ENCODE measurements at regions not wholly inside any gene's neighbourhood (a gene's known extent, or its start where the extent isn't known, plus 50 kb on each side); places are given as distances from the start of the nearest gene placed in this dataset.

DNA sequence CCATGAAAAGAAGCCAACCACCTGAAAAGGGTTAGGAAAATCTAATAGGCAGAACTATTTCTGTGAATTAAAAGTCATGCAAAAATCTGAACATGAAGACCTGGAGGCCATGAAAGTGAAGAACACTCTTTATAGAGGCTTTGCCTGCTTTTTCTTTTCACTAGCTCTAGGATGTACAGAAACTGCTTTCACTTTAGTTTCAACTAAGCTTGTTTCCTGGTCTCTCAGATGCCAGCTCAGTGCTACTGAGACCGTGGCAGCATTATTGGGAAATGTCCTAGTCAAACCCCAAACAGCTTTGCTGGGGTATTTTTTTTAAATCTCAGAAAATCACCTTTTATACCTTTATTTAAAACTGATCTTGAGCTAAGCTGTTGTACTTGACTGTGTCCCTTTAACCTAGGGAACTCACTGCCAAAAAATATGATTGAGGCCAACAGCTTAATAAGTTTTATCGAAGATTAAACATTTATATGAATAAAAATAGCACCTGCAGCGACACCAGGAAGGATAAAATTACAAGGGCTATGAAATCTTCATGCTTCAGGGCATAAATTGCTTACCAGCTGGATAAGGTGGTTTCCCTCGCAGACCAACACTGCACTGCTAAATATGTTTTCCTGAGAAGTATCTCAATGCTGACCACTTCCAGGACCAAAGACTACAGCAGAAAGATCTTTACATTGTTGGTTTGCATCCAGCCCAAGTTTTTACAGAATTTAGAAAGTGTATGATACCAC, 621.8 kb upstream of the ZFHX3 start:
- DNase-seq, result no peak

DNA sequence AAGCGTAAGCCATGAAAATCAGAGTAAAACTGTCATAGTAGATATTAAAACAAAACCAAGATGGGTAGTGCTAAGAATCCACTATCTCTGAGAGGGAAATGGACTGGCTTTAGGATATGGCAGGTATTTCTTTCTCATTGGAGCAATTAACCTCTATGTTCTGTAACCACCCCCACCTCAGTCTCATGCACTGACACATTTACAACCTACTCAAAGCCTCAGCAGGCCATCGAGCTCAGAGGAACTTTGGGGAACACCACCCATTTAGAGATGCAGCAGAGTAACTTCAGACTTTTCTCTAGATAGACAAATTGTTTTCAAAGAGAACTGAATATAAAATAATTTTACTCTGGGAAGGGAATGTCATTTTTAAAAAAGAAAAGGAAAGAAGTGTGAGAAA, 615.8 kb upstream of the ZFHX3 start:
- no peak for DNase-seq

DNA sequence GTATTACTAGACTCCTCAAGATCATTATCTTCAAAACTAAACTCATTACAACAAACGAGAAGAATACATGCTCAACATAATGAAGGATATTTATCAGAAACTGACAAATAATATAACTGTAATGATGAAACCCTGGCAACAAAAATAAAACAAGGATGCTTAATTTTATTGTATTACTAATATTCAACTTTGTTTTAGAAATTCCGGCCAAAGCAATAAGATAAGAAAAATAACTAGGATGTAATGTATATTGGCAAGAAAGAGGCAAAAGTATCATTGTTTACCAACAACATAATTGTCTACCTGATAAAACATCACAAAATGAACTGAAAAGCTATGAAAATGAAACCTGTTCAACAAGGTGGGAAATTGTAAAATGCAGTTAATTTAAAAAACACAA, 588.3 kb upstream of the ZFHX3 start:
- DNase-seq, result no peak

DNA sequence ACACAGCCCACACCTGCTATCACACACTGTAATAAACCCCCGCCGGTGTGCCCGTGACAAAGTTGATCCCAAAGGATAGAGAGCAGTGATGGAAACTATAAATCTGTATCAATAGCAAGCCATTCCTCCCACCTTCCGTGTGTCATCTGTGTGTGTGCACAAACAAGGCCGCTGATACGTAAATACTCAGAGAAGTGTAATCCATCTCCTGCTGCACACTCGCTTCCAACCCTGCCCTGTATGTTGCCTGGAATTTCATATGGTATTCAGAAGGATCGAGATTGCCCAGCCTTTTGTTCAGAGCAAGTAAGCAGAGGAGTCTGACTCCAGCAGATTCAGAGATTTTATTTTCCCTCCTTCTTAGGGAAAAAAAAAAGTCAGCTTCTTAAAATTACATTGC, 581.1 kb upstream of the ZFHX3 start:
- DNase-seq, result no peak

DNA sequence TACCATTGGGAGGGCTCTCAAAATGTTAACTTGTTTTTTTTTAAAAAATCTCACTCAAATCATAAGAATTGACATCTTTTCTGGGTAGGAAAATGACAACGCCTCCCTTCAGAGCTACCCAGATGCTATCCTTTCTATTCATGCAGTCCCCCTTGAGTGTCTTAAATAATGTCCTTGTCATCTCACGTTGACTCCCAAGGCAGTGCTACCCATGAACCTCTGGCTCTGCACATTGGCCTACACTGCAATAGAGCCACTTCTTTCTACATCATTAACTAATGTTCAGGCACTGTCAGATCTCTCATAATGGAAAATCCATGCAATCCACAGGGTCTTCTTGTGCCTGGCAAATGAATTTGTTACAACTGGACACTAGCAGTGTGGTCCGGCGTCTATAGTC, 569.8 kb upstream of the ZFHX3 start:
- no peak for DNase-seq

DNA sequence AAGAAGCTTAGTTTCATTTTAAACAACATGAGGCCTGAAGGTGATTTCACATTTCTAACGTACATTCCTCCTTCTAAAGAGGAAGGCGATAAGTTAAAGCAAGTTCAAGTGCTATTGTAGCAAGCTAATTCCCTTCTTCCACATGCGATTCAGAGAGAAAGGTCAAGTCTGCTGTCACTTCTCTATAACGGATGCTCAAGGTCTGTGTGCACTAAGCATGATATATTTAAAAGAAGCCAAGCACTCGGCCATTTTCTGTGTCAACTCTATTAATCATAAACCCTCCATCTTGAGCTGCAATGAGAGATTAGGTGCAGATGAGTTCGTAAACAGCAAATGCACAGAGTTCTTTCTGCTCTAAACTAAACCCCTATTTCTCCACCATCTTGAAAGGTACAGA, 568.8 kb upstream of the ZFHX3 start:
- no peak for DNase-seq

DNA sequence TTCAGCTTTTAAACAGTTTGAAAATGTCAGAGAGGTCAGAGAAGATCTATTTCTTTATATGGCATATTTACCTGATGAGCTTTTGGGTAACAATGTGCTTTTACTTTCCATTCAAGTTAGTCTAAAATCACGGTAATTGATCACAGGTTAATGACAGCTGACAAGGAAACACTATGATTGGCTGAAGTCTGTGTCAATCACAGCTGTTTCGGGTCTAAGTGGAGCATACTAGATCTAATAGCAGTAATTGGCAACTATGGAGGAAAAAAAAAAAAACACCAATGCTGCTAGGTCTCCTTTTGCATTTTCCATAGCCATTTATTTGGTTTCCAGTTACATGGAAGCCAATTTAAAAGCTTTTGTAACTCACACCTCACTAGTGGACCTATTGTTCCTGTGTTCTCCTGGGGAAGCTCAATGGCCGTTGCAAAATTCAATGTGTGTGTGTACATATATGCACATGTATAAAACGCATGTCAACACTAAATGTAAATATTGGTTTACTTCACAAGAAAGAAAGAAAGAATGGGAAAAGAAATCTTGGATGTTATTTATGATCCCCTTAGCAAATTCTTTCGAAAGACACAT, 568.3 kb upstream of the ZFHX3 start:
- no peak for DNase-seq

- no peak for DNase-seq
These were observed 567.4 kb upstream of the ZFHX3 start for GRCh38 chr16:73615071-73615940.

GRCh38 chr16:73614131-73614530, 566.2 kb upstream of the ZFHX3 start:
- no peak for DNase-seq

DNA sequence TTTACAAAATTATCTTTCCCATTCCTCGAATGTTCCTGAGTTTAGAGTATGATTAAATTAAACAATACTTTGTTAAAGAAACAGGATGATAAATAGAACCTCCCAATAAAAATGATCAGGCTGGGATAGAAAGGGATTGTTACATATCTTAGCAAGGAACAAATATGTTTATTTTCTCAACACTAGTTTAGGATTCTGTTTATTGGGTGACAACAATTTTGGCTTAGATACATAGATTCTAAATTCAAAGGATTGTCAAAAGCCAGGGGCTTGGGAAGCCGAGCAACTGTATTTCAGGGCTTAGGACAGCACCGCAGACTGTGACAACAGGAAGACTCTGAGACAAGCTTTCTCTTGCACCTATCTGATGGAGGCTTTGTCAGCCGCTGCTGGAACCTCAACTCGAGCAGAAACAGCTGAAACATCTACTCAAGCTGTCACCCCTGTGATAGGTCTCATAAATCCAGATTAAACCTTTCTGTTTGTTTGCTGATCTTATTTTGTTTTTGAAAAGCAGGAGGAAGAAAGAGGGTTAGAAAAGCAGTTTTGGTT, 562.8 kb upstream of the ZFHX3 start:
- DNase-seq, result no peak

GRCh38 chr16:73610160-73610559, 562.2 kb upstream of the ZFHX3 start:
- no peak for DNase-seq

GRCh38 chr16:73608911-73609310, 561.0 kb upstream of the ZFHX3 start:
- no peak for DNase-seq

DNA sequence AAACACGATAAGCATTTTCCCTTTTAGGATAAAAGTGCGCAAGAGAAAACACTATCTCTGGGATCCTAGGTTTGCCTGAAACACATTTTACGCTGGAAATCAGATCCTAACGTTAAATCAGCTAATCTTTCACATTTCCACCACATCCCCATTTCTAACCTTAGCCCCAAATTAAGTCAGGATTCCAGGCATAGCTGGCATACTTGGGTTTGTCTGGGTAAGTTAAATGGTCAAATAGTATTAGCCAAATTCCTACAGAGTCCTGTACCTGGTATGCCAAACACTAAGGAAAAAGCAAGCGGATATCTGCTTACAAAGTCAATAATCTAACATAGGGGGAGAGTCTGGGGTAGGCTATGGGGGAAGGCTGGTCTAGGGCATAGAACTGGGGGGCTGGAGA, 557.4 kb upstream of the ZFHX3 start:
- DNase-seq, result no peak

GRCh38 chr16:73601911-73602310, 554.0 kb upstream of the ZFHX3 start:
- DNase-seq, result no peak

DNA sequence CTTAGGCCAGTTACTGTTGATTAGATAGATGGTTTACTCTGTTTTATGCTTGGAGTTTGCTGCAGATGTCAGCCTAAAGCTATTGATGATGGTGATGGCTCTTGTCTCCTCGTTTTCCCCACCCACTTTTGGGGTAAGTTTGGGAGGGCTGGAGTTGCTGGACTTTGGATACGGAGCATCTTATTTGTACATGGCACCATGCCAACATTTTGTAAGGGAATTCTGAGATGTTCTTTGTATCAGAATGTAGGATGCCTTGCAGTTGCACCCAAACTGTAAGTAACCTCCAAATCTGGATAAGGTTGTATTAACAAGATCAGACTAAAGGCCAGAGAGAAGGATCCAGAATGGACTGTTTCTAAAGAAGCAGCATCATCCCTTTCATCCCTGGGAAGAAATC, 551.9 kb upstream of the ZFHX3 start:
- DNase-seq, result no peak

- no peak for DNase-seq
These were observed 551.4 kb upstream of the ZFHX3 start for GRCh38 chr16:73599351-73599750.

DNA sequence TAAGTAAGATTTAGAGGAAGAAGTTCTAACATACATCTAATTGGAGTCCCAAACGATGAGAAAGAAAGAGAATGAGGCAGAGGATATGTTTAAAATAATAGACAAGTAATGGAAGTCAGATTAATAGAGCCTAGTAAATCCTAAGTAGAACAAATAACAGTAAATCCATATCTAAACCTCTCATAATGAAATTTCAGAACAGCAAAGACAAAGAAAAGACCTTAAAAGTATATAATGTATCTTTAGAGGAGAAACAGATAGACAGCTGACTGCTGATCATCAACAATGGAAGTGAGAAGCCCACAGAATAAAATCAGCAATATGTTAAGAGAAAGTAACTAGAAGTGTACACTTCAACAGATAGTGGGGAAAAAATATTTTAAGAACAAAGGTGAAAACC, 536.2 kb upstream of the ZFHX3 start:
- no peak for DNase-seq

- no peak for DNase-seq
These were observed 524.4 kb upstream of the ZFHX3 start for GRCh38 chr16:73572135-73572828.

DNA sequence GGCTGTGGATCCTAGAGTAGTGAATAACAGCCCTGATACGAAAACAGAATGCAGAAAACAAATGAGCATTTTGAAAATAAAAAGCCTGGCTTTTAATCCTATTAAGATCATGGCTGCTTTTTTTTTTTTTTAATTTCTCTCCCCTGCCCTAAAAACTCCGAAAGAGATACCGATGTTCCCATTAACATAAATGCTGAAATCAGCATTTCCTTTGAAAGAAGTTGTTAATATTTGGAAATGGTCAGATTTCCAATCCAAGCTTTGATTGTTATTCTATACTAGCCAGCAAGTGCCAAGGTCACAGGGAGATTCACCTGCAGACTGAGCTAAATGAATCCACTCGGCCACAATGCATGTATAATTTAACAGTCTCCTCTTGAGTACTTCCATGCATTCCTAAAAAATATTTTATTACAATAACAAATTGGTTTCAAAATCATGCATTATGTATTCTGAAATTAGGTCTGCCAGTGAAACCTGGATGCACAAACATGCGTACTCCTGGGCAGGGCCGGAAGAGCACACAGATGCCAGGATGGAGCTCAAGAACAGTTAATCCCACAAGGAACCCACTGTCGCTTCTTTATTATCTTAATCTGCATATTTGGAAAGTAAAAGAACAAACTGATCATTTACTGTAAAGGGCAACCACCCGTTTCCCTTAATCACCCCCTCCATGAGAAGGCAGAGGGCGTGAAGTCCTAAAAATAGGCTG, 521.5 kb upstream of the ZFHX3 start:
- DNase-seq, result no peak

DNA sequence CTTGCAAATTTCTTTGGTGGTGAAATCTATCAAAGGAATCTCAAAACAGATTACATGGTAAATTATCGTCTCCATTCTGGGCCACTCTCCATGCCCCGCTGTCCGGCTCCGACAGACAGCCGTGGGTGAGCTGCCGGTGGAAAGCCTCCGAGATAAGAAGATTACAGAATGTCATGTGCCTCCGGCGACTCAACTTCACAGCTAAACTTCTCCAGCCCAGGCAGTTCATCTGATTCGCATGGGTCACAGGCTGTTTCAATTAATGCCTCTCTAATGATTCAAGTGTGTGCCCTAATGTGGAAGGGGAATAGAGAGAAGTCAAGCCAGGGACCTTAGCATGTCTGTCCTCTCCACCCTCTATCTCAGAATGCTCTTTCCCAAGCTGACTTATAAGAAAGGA, 520.8 kb upstream of the ZFHX3 start:
- no peak for DNase-seq

- no peak for DNase-seq
These were observed 518.0 kb upstream of the ZFHX3 start for GRCh38 chr16:73565925-73566324.

- no peak for DNase-seq
These were observed 517.3 kb upstream of the ZFHX3 start for GRCh38 chr16:73565263-73565662.

Measured in inflammatory macrophage (primary cell).